GM21360 (cell line): ENCODE measurements at regions not wholly inside any gene's neighbourhood (a gene's known extent, or its start where the extent isn't known, plus 50 kb on each side); places are given as distances from the start of the nearest gene placed in this dataset.

ENCODE experiments used
- ATAC-seq: cut with Tn5 transposase; IDR thresholded peaks from one replicate; pipeline ENCODE4 v1.9.1; 2021; ENCODE audit warnings: mild to moderate bottlenecking, moderate library complexity; ENCODE audit not compliant: unreplicated experiment

DNA sequence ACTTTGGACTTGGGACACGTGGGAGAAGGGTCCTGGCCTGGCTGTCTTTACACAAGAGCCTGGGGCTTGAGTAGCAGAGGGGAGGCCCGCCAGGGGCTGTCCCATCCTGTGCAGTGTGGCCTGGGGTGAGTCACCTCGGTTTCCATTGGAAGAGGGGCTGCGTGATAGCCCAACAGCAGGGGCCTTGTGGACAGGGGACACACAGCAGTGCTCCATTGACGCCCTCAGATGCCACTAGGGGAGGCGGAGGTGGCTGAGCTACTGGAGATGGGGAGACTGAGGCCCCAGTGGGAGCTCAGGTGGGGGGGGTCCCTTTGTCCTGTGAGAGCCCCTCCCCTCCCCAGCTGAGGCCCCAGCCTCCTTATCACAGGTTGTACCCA is 50.0 kb upstream of the RNU6ATAC start:
- ATAC-seq = no peak

DNA sequence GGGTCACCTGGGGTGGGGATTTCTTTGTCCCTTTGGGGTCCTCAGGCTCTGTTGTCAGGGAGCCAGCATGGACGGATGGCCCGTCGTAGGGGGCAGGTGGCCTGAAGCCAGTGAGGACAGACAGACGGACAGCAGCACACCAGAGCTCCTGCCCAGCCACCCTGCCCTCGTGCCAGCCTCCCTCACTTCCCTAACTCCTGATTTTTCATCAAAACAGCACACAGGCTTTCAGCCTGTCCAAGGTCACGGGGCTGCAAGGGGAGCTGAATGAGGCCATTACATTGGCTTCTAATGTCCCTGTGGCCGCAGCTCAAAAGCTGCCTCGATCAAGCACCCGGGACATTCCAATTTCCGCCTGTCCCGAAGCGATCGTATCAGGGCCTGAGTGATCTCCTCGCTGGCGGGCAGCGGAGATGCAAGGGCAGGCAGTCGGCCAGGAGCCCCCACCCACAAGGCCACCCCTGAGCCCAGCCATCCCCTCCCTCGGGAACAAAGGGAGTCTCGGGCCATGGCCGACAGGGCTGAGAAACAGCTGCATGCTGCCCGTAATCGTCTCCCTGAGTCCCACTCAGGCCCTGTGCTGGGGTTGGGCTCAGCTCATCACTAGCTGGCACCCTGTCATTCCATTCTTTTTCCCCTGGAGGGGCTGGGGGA is 50.5 kb upstream of the RNU6ATAC start:
- ATAC-seq = no peak

DNA sequence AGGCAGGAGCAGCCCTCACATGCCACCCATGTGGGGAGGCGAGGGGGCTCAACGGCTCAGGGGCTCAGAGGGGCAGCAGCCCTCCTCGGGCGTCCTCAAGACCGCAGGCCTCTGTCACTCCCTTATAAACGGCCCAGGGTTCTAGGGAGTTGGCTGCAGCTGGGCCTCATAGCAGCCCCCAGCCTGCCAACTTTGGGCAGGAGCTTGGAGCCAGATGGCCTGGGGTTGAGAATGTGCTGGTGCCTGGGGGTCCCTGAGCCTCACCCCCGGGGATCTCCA is 51.0 kb upstream of the RNU6ATAC start:
- no peak for ATAC-seq

DNA sequence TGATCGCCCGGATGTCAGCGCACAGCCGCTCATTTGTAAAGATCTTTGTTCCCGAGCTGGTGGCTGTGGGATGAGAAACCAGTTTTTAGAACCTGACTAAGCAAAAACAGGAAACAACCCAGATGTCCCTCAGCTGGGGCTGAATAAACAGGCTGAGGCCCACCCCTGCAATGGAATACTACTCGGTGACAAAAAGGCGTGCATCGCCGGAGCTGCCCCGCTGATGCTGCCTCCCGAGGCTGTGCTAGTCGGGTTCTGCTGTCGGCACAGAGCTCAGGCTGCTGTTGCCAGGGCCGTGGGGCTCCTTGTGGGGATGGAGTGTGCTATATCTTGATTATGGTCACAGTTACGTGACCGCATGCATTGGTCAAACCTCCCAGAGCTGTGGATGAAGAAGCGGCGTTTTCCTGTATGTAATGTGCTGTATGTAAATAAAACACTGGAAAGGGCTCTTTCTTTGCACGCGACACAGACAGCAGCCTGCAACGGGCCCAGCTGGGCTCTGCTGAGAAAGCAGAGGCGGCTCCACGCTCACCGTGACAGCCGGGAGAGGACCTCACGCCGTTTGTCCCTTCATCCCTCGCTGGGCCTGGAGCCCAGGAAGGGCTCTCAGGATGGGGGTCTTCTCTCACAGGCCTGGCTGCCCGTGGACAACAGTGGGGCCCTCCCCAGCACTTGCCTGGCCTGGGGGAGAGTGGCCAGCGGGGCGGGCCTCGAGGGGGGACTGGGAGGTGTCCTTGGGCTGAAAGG is 51.5 kb upstream of the RNU6ATAC start:
- ATAC-seq = no peak

DNA sequence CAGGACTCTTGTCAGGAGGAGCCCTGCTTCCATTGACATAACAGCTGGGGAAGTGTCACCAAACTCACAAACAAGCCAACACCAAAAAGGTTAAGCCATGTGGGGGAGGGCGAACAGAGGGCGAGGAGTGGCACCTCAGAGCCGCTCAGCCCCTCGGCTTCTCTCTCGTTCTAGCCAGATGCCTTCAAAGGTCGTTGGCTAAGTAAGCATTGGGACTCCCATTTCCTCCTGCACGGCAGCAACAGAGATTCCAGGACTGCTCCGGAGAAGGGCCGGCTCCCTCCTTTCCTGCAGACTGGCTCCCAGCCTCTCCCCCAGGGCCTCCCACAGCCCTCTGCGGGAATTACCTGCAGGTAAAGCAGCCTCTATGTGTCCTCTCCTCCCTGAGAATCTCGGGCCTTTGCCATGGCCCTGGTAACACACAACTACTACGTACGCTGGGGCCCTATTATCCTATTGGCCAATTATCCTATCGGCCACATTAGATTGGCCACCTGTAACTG is 52.1 kb upstream of the RNU6ATAC start:
- ATAC-seq = no peak

DNA sequence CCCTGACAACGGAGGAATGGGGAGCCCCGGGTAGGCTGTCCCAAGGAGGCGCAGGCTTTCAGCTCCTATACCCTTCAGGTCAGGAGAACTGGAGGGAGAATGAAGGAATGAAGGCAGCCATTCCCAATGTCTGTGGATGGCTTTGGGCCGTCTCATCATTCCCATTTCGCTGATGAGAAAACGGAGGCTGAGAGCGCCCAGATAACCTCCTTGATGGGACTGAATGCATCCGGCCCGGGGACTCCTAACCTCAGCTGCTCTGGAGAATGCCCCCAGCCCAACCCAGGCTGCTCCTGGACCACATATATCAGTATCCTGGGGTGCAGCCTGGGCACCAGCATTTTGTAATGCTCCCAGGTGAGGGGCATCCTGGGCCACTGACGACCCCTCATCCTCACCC is 52.6 kb upstream of the RNU6ATAC start:
- ATAC-seq = no peak

DNA sequence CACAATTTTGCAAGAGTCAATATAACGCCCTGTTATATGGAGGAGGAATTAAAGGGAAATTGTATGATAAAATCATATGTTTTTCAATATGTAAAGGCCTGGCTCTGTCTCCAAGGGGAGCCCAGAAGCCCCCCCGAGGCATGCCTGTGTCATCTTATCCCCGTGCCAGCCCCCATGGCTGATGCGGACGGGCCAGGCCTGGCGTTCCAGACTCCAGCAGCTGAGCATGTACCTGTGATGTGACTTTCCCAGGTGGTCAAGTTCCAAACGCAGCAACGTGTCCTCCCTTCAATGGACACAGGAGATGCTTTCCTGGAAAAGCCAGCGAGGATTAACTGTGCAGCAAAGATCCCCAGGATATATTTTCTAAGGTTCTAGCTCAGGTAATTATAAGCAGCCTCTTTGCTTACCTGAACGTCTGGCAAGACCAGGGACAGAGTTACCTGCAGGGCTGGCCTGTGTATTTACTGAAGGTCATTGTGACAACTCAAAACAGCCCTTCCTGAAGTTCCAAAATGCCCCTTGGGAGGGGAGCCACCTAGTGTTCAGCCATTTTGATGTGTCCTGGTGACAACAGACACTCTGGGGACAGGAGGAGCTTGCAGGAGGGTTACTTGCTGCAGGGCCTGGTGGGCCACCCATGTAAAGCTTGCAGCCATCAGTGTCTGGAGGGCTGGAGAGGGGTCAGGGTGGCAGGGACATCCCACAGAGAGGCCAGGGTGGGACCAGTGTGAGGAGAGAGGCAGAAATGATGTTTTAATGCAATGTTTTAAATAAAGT is 53.3 kb upstream of the RNU6ATAC start:
- ATAC-seq = no peak

DNA sequence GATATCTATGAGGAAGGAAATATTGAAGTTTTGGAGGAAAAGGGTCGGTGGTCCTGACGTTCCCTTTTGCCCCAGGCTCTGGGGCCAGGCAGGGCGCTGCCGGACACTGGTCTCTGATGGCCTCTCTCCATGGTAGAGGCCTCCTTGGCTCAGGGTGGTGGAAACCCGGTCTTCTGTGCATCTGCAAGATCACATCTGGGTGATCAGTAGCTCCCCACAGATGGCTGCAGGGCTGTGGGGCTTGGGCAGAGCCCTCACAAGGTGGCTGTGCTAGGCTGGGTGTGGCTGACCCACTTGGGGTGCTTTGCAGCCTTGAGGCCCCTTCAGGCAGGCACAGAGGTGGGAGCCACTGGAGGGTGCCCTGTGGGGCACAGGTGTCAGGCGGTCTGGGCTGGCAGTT is 53.9 kb upstream of the RNU6ATAC start:
- ATAC-seq = no peak

DNA sequence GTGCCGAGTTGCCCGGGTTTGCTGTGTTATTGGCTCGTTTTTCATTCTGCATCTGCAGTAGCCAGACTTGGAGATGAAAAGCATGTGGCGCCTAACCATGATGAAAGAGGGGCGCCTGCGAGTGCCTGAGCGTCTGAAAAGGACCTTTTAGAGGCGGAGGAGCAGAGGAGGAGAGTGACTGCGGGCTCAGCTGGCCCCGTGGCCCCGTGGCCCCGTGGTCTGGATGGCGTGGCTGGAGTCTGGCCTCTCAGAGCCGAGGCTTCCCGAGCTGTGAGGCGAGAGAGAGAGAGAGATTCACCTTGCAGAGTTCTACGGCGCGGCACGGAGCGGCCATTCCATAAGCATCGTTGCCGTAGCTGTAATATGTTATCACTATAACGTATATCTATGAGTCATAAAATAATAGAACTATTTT is 55.3 kb upstream of the RNU6ATAC start:
- no peak for ATAC-seq

DNA sequence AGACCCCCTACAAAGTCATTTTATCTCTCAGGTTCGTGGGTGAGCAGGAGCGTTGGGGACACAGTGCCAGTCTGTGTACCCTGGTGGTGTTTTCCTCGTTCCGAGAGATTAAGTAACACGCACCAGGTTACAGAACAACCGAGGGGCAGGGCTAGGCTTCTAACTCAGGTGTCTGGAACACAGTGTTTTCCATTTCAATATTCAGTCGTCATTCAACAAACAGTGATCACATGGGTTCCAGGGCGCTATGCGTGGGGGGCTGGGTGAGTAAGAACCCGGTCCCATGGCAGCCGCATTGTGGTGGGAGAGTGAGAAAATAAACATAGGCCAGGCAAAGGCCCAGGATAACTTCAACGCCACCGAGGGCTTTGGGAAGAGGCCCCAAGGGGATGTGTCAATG is 55.9 kb upstream of the RNU6ATAC start:
- no peak for ATAC-seq

DNA sequence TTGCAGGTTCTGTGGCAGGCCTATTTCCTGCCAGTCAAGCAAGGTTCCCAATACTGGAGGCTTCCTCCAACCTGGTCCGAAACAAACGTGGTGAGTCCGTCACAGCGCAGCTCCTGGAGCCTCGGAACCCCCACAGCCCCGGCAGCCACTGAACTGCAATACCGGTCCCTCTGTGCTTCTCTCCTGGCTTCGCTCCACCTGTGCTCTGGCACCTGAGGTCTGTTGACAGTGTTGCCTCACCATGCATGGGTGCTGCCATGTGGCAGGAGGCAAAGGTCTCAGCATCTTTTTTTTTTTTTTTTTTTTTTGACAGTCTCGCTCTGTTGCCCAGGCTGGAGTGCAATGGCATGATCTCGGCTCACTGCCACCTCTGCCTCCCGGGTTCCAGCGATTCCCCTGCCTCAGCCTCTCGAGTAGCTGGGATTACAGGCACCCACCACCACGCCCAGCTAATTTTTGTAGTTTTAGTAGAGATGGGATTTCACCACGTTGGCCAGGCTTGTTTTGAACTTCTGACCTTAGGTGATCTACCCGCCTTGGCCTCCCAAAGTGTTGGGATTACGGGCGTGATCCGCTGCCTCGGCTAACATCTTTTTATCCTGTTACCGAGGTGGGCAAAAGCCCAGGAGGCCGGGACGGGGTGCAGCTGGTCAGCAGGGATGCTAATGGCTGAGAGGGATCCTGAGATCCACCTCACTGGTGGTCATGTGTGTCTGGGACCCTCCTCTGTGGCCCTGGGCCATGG is 57.1 kb upstream of the RNU6ATAC start:
- ATAC-seq = no peak

DNA sequence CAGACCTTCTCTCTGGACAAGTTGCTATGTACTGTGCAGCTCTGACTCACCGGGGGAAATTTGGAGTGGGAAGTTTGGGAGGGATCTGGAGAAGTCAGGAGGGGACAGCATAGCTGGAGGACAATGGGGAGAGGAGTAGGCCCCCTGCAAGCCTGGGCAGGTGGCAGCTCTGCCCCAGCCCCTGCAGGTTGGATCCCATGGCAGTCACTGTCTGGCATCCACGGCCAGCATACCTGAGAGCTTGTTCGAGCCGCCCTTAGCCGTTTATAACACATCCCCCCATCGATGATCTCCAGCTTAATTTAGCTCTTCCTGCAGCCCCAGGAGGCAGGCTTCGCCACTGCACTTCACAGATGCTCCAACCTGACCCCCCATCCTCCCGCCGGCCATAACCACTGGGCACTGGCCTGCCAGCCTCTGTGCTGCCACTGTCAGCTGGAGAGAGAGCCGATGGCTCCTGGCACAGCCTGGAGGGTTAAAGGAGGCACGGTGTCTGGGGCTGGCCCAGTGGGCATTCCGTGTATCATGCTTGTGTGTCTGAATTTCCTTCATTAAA is 57.7 kb upstream of the RNU6ATAC start:
- ATAC-seq = no peak

DNA sequence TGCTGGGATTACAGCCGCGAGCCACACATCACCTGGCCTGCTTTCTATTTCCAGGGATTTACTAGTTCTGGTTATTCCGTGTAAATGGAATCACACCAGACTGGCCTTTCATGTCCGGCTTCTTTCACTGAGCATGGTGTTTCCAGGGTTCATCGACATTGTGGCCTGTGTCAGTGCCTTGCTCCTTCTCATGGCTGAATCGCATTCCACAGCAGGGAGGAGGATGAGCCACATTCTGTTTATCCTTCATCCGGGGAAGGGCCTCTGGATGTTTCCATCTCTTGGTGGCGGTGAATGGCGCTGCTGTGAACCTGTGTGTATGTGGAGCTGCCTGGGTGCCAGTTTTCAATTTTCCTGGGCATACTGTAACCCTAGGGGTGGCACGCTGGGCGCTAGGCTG is 58.7 kb upstream of the RNU6ATAC start:
- no peak for ATAC-seq

DNA sequence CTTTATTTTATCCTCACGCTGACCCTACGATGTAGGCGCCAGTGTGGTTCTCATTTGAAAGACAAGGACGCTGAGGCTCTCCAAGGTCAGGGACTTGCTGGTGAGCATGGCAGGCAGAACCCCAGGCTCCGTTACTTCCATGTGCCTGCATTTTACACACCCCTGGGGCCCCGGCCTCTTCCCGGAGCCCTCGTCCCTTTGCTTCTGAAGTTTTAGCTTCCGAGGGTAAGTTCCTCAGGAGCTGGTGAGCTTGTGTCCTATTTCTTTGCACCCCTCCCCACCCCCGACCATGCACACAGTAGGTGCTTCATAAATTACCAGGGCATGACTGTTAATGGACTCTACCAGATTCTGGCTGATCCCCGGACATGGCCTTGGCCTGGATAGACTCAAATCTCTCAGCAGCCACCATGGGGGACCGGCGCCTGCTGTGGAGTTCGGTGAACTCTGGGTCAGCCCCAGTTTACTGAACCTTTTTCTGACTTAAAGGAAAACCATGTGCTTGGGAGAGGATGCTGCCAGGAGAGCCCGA is 59.3 kb upstream of the RNU6ATAC start:
- no peak for ATAC-seq

DNA sequence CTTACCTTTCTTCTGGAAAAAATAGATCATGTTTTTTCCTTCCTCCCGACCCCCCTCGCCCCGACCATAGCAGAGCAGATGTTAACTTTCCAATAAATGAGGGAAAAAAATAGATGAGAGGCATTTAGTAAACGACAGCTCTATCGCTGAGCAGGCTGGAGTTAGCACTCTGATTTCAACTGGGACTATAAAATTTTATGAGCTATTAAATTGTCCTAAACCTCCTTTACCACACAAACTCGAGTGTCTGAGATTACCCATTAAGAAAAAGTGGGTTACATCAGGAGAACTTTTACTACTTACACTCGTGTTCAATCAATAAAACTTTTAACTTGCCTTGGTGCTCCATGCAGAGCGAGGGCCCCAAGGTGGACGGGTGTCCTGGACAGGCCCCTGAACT is 59.8 kb upstream of the RNU6ATAC start:
- no peak for ATAC-seq

DNA sequence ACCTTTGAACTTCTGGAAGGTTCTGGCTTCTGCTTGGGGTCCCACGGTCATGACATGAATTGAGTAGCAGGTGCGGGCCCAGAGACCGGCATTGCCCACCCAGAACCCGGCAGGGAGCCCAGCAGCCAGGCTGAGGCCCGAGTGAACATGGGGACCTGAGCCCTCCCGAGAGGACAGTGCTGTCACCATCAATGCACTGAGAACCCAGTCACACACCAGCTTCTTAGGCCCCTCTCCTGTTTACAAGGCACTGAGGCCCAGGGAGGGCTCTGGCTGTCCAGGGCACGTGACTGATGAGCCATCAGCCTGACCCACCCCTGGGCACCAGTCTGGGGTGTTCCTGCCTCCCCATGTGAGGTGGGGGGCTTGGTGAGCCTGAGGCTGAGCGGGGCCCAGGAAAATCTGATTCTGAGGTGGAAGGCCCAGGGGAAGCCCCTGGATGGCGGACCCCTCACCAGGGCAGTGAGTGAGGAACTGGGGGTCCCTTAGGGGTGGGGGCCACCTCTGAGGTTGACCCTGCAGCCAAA is 60.3 kb upstream of the RNU6ATAC start:
- ATAC-seq = no peak

DNA sequence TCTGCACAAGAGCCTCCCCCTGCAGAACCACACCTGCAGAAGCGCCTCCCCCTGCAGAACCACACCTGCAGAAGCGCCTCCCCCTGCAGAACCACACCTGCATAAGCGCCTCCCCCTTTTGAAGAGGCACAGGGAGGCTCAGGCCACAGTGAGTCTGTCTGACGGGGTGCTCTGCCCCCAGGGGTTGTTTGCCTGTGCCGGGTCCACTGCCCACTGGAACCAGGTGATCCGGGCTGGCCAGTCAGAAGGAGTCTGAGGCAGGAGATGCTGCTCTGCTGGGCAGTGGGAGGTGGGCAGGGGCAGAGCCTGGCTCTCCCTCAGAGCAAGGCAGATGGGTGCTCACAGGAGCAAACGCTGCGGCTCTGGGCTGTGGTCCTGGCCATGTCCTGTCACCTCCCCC is 60.8 kb upstream of the RNU6ATAC start:
- ATAC-seq = no peak

DNA sequence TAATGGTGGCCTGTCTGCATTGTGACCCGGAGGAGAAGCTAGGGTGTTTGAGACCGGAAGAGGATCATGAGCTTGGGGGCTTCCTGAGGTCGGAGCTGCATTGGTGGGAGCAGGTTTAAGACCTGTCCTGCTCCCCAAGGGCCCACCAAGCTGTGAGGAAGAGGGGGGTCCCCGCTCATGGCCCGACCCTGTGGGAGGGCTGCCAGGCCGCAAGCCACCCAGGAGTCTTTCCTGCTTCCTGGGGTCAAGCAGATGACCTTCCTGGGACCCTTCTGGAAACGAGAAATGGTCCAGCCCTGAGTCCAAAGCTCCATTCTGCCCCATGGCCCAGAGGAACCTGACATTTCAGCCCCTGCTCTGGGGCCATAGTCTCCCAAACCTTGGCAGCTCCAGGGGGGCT is 61.5 kb upstream of the RNU6ATAC start:
- ATAC-seq = no peak

DNA sequence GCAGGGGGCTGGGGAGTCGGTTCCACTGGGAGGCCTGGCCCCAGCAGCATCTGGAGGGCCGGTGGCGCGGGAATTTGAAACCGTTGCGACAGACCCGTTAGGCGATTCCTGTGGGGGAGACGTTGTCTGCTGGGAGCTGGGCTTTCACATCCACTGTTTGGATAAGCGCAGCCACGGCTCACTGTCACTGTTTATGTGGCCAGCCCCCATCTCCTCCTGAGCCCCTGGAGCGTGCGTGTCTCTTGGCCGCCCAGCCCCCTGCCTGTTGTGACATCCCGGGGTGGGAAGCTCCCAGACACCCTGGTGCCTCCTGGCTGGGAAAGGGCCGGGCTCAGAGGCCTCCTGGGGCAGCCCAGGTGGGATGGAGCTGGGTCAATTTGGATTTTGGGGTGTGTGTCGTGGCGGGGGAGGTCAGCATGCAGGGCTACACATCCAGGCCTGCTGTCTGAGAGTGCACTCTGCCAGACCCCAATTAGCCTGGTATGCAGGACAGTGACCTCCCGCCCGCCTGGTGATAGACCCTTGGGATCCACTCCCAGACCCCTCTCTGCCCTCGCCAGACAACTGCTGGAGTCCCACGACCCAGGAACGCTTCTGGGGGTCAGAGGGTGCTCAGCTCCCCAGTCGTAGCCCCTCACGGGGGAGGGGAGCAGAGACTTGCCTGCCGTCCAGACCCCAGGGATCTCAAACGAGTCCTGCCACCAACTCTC is 62.0 kb upstream of the RNU6ATAC start:
- no peak for ATAC-seq
